Right kidney (tissue), 1 donor: ENCODE measurements at regions not wholly inside any gene's neighbourhood (a gene's known extent, or its start where the extent isn't known, plus 50 kb on each side); places are given as distances from the start of the nearest gene placed in this dataset.
"Not testable (repeated sequence)": the region's sequence is repeated elsewhere in the genome, so short reads cannot be mapped to it uniquely, and the experiment has no call there.

Source experiments
- DNase-seq: peaks from one replicate; pipeline ENCODE4 v3.0.0-alpha.2; 2016

DNA sequence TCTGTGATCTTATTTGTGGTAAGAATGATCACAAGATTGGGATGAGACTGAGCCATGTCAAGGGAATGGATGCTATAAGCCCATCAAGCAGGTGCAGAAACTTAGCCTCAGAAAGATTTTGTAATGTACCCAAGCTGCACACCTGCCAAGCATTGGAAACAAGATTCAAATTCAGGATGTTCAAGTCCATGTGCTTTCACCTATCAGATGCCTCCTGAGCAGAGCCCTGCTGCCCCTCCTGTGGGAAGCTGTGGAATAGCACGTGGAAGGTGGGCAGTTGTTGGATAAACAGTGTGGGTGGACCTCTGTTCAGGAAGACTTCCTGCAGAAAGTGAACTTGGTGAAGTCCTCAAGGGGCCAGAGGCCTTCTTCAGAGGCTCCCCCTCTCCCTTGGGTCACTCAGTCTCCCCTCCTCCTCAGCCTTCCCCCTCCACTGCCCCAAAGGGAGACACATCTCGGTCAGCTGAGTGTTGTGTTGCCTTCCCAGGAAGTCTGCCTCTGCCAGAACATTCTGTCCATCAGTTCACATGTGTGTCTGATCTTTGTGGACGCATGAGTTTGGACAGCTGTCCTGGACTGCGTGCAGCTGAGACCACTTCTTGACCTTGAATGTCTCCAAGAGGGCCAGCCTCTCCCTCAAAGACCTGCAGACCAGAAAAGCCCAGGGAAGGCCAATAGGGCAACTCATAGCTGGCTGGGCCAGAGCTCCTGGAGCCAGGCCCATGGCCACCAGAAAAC is 186.1 kb downstream of the INHBB start:
- DNase-seq = no peak

GRCh38 chr2:120533625-120534024 is 187.7 kb downstream of the INHBB start:
- DNase-seq = no peak

DNA sequence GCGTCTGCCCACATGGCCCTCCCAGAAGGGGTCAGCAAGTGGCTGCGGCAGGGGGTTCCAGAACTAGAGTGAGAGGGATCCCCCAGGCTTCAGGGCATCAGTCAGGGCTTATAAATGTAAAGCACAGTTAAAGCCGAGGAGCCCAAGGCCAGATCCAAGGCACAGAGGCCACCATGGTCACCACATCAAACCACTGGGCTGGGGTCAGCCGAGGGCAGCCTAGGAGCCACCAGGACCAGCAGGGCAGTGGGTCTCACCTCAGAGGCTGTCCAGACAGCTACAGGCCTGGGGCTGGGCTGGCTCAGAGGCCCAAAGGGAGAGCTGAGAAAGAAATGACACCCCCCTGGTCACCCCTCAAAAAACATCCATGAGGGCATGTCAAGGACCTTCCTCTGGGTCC is 188.5 kb downstream of the INHBB start:
- DNase-seq = no peak

GRCh38 chr2:120535081-120535480 is 189.1 kb downstream of the INHBB start:
- no peak for DNase-seq

DNA sequence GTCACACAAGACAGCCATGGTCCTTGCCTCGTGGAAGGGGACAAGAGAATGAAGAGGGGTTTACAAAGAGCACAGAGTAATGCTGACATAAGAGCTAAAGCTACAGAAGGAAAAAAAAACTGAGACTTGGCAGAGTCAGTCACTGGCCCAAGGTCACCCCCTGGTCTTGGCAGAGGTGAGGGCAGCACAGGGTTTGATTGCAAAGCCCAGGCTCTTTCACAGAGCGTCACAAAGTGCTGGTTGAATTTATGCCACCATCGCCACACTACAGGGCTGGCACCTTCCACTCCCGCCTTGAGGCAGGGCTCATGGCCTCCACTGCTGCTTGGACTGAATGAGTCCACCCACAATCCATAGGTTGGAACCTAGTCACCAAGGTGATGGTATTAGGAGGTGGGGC is 190.2 kb downstream of the INHBB start:
- DNase-seq = no peak

DNA sequence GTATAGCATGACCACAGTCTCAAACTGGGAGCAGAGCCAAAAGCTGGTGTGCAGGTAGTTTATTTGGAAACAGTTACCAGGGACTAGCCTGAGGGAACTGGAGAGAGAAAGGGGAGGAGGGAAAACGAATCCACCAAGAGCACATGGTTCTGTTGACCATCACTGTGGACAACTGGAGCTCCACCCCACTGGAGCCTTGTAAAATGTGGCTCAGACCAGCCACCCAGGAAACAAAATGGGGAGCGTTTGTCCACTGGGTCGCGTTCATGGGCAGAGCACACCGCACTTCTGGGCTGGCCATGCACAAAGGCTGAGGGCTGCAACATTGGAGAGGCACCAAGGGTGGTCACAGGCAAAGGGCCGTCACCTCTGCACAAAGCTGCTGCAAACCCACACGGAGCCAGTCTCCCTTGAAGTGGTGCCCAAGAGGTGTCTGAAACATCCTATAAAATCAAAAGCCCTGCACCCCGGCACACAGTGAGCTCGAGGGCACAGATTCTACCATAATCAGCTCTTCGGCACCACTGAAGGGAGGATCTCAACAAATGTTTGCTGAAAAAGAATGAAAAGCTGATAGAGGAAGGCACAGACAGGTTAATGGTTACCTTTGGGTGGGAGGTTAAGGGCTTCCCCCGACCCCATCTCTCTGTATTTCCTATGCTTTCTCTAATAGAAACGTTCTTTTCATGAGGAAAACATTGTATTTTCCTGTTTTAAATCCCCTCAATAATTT is 192.9 kb downstream of the INHBB start:
- no peak for DNase-seq

GRCh38 chr2:120539424-120539936 is 193.5 kb downstream of the INHBB start:
- DNase-seq = no peak

DNA sequence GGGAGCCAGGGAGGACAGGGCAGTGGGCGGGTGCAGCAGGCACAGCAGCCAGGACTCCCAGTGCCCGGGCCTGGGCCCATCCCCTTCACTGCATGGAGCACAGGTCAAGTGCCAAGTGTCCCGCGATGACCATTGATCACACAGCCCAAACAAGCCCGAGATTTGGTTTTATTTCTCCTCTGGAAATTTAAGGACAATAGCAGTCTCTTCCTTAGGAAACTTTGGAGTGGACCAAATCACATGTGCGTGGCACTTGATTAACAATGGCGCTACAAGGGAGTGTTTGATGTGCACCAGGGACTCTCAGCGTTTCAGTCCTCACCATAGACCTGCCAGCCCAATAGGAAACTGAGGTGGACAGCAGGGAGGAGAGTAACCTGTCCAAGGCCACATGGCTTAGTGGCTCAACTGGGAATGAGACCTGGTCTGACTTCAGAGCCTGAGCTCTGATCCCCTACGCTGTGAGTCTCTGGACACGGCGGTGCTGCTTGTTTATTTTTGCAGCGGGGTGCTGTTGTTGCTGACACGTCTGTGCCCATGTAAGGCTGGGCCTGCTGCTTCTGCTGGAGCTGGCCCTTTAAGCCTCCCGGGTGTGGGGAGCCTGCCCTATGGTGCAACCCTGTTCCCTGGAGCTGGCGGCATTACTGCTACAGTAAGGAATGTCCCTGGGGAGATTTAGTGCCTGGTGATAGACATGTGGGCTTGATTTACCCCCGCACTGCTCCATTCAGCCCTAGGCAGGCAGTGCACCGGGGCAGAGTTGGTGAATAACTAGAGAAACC is 194.2 kb downstream of the INHBB start:
- no peak for DNase-seq

DNA sequence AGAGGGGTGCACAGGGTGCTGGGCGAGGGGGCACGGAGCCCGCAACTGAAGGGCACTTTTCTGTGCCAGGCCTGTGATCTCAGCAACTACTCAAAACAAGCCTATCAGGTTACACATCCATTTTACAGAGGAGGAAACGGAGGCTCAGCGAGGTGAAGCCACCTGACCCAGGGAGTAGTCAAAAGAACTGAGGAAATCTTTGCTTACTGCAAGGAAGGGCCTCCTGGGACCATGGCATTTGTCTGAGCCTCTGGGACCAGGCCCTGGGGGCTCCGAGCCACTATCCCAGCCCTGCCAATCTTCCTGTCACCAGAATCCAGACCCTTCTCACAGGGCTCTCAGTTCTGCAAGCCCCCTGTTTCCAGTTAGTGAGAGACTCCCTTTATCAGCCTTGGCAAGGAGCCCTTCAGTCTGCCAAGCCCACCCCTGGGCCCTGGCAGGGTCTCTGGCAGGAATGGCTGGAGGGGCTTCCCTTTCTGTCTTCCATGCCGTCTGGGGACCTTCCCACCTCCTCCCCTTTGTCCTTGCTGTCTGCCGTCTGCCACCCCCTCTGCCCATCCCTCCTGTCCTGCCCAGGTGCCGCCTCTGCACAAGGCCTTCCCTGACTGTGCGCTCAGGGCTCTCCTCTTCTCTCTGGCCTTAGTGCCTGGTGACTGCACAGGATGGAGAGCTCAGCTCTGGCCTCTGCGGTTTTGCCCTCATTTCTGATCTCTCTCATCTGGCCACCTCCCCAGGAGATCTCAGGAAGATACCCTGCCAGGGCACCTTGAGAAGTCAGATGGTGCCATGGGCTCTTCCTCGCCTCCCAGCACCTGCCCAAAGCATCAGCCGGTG is 194.7 kb upstream of the GLI2 start:
- no peak for DNase-seq

- no peak for DNase-seq
Observed at GRCh38 chr2:120541553-120541932, 194.1 kb upstream of the GLI2 start.

GRCh38 chr2:120541972-120542670 is 193.5 kb upstream of the GLI2 start:
- no peak for DNase-seq

- DNase-seq = no peak
Observed at GRCh38 chr2:120542911-120543527, 192.6 kb upstream of the GLI2 start.

DNA sequence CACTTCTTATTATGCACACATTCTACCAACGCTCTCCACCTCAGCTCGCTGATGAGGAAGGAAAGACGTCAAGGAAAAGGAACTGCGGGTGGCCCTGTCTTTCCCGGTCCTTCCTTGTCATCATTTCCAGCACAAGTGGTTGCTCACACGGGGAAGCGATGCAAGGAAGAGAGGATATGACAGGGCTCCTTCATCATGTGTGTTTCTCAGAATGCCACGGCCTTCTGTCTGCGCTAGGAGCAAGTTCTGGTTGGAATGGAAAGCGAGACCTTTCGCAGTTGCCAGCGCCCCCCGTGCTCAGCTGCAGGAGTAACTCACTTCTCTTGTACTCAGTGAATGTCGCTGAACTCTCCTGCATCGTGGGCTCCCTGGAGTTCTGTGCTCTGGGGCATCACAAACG is 191.8 kb upstream of the GLI2 start:
- no peak for DNase-seq

DNA sequence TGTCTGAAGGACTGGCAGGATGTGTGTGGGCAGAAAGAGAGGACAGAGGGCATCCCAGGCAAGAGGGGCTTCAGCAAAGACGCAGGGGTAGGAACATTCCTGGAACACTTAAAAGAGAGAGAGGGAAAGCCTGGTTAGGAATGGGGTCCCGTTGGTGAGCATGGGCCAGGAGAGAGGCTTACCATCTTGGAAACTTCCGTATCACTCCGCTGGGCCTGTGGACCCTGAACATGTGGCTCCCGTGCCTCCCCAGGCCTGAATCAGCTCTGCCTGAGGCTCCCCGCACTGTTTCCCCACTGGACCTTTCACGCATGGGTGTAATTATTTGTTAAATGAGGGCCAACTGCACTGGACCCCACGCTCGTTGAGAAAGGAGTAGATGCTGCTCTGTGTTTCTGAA is 191.1 kb upstream of the GLI2 start:
- DNase-seq = no peak

DNA sequence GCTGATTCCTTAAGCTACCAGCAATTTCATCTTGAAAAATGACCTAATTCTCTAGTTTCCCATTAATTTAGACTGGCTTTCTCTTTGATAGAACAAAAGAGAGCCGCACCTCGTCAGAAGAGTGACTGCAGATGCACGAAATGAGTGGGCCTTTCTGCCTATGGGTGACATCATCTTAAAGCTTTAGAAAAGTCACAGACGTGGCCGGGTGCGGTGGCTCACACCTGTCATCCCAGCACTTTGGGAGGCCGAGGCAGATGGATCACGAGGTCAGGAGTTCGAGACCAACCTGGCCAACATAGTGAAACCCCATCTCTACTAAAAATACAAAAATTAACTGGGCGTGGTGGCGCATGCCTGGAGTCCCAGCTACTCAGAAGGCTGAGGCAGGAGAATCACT is 190.7 kb upstream of the GLI2 start:
- not testable (repeated sequence) for DNase-seq

GRCh38 chr2:120545521-120546047 is 190.1 kb upstream of the GLI2 start:
- no peak for DNase-seq

- DNase-seq = peak; percentile 42
Observed at GRCh38 chr2:120546048-120546864, 189.4 kb upstream of the GLI2 start.

DNA sequence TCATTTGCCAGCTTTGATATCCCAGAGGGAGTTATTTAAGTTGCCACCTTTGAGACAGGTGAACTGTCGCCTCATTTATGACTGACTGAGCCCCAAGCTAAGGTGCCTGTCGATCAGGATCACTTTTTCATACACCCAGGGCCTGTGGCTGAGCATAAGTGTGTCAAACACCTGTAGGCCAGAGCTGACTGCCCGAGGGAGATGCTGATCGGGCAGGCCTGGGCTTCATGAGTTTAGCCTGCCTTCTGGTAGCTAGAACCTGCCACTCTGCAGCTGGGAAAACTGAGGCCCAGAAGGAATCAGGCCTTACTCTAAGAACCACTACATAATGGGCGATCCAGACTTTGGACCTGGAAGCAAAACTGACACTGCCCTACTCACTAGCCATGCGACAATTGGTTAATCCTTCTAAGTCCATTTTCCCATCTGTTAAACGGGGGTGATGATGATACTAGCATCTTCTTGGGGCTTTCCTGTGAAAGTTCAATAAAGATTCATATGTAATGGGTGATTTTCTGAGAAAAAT is 188.7 kb upstream of the GLI2 start:
- DNase-seq = no peak

DNA sequence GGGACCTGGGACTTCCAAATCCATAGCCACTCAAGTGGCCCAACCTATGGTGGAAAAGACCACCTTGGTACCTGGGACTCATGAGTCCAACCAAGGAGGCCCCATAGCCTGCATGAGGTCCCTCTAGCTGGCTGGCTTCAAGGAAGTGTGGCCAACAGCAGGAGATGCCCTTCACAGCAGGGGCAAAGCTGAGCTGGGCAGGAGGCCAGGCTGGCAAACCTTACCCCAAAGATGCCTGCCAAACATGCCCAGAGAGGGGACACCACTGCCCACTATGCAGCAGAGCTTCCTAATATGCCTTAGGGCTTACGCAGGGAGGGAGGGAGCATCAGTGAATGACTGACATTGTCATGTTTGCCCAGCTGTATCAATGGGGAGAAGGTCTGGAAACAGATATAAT is 188.0 kb upstream of the GLI2 start:
- DNase-seq = no peak
